ENCODE measurements at regions not wholly inside any gene's neighbourhood (a gene's known extent, or its start where the extent isn't known, plus 50 kb on each side); places are given as distances from the start of the nearest gene placed in this dataset.

DNA sequence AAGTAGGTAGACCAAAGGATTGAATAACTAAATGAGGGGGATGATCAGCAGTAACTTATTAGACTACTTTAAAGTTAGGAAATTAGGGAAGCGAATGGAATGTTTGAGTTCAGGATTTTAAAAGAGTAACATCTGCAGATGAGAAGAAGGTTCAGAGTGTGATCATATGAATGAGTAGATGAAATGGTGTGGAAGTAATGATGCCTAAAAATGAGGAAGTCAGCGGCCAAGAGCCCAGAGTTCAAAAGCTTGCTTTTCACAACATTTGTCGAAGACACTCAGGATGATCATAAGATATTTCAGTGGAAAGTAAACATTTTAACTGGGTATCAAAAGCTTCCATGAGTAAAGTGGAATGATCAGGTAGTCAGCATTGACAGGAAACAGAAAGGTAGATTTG, 299.4 kb downstream of the LRRIQ3 start:
- Histone ChIP-seq H3K4me3 (no peak overlapping the region), H3K9me3 (no peaks in the 10 kb centered on the region), H3K4me1 (no peaks in the 10 kb centered on the region), H3K27ac (no peak overlapping the region), H3K27me3 (no peaks in the 10 kb centered on the region), H3K36me3 (no peaks in the 10 kb centered on the region)
- intact Hi-C loops (cut with DNase I; ENCODE audit: low total_unique reads), result no loop called here
- TF ChIP-seq, protein P1, sequence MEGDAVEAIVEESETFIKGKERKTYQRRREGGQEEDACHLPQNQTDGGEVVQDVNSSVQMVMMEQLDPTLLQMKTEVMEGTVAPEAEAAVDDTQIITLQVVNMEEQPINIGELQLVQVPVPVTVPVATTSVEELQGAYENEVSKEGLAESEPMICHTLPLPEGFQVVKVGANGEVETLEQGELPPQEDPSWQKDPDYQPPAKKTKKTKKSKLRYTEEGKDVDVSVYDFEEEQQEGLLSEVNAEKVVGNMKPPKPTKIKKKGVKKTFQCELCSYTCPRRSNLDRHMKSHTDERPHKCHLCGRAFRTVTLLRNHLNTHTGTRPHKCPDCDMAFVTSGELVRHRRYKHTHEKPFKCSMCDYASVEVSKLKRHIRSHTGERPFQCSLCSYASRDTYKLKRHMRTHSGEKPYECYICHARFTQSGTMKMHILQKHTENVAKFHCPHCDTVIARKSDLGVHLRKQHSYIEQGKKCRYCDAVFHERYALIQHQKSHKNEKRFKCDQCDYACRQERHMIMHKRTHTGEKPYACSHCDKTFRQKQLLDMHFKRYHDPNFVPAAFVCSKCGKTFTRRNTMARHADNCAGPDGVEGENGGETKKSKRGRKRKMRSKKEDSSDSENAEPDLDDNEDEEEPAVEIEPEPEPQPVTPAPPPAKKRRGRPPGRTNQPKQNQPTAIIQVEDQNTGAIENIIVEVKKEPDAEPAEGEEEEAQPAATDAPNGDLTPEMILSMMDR (IDR thresholded peaks at IDR 0.05), result no peak
- TF ChIP-seq POLR2A (IDR thresholded peaks at IDR 0.05), result no peak
- no peak for DNase-seq

DNA sequence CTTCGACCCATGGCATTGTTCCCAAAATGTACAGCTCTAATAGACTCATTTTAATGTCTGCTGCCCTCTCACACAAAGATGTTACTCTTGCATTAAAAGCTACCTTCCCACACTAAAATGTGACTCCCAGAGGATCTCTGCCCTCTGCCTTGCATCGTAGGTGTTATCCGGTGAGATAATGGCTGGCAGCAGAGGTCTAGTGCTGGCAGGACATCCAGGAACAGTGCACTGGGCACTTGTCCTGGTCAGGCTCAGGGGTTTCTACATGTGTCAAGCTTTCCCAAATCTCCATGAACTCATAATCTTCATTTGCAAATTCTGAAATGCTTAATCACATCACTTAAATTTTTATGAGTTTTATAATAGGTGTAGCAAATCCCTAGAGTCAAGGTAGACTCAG, 310.6 kb downstream of the LRRIQ3 start:
- no peaks in the 10 kb centered on the region for H3K36me3 ChIP-seq
- intact Hi-C loops (cut with DNase I; ENCODE audit: low total_unique reads), result no loop called here
- DNase-seq, result no peak
- H3K4me3 ChIP-seq, result no peak overlapping the region
- H3K9me3 ChIP-seq, result no peaks in the 10 kb centered on the region
- H3K4me1 ChIP-seq, result no peaks in the 10 kb centered on the region
- TF ChIP-seq, protein P1 (IDR thresholded peaks at IDR 0.05), result no peak
- no peak for TF ChIP-seq POLR2A (IDR thresholded peaks at IDR 0.05)
- H3K27ac ChIP-seq, result no peak overlapping the region
- H3K27me3 ChIP-seq, result no peaks in the 10 kb centered on the region

DNA sequence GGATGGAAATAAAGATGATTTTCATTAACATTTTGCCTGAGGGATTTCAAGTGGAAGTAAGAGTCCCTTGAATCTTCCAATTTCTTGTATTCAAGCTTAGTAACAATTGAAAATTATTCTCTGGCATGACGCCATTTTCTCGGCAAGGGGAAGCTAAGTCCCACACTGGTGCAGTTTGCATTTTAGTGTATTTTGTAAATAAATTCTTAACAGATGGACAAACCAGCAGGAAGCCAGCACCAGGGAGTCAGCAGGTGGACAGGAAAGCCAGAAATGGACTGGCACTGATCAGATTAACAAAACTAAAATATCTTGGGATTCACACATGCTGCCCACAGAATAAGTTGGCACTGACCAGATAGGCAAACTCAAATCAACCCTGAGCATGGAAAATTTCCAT, 311.3 kb downstream of the LRRIQ3 start:
- Histone ChIP-seq H3K4me1 (no peaks in the 10 kb centered on the region), H3K27ac (no peak overlapping the region), H3K4me3 (no peak overlapping the region), H3K36me3 (no peaks in the 10 kb centered on the region), H3K27me3 (no peaks in the 10 kb centered on the region), H3K9me3 (no peaks in the 10 kb centered on the region)
- TF ChIP-seq, protein P1 (IDR thresholded peaks at IDR 0.05), result no peak
- no peak for TF ChIP-seq POLR2A (IDR thresholded peaks at IDR 0.05)
- no peak for DNase-seq
- intact Hi-C loops (cut with DNase I; ENCODE audit: low total_unique reads), result no loop called here

DNA sequence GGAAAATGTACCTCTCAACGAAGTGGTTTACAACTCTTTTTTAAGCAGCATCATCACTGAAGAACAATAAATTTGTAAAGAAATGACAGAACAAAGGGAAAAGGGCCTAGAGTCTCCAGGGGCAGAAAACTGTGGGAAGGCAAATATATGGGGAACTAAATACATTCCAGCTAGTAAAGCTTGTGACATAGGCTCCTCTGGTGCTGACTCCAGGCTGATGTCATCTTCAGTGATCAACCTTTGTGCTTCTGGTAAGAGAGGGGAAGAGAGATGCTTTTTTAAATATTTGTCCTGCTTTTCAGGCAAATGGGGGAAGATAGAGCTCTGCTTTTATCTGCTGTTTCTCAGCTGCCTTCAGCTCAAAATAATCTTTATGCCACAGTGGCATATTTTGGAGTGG, 323.2 kb downstream of the LRRIQ3 start:
- intact Hi-C loops (cut with DNase I; ENCODE audit: low total_unique reads), result no loop called here
- H3K27me3 ChIP-seq, result no peaks in the 10 kb centered on the region
- H3K4me3 ChIP-seq, result no peak overlapping the region
- H3K9me3 ChIP-seq, result no peaks in the 10 kb centered on the region
- H3K4me1 ChIP-seq, result no peaks in the 10 kb centered on the region
- TF ChIP-seq, protein P1 (IDR thresholded peaks at IDR 0.05), result no peak
- TF ChIP-seq POLR2A (IDR thresholded peaks at IDR 0.05), result no peak
- no peaks in the 10 kb centered on the region for H3K36me3 ChIP-seq
- DNase-seq, result no peak
- no peak overlapping the region for H3K27ac ChIP-seq

DNA sequence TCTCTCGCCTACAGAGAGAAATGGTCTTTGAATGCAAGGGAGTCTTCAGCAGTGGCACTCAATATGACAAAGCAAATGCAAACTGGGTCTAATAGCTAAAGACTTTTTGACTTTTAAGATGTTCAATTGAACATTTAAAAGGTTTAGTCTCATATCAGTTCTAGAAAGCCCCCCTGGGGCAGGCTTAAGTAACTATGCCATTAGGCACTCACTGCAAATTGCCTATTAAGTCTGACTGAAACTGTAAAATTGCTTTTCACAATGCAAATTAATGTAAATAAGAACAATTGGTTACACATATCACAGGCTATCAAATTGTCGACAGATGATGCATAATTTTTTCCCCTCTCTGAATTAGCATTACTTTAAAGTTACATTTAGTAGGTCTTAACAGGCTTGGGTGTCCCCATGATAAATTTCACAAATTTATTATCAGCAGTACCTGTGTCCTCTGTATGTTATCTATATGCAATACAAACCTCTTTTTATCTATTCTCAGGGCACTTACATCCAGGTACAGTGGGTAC, 329.1 kb downstream of the LRRIQ3 start:
- DNase-seq, result no peak
- Histone ChIP-seq H3K36me3 (no peaks in the 10 kb centered on the region), H3K27ac (no peak overlapping the region), H3K9me3 (no peaks in the 10 kb centered on the region), H3K27me3 (no peaks in the 10 kb centered on the region), H3K4me1 (no peaks in the 10 kb centered on the region), H3K4me3 (no peak overlapping the region)
- TF ChIP-seq, protein P1 (IDR thresholded peaks at IDR 0.05), result no peak
- no peak for TF ChIP-seq POLR2A (IDR thresholded peaks at IDR 0.05)
- intact Hi-C loops (cut with DNase I; ENCODE audit: low total_unique reads), result no loop called here

Data from uterus (tissue), 3 donors.